Caco-2 (cell line): ENCODE measurements at regions not wholly inside any gene's neighbourhood (a gene's known extent, or its start where the extent isn't known, plus 50 kb on each side); places are given as distances from the start of the nearest gene placed in this dataset.

Experiments
- BruUV-seq: library from RNA; stranded (reverse); fragments of 400-500 nt; replicated peaks from 2 replicates; lab custom pipeline; 2021; lab: Mats Ljungman, UMichigan
- CTCF ChIA-PET: fragments of 300-600 bp; sonication (Branson Sonifier 250); formaldehyde crosslinking; loops from one replicate; lab custom pipeline; 2022; ENCODE audit warnings: antibody characterized with exemption; lab: Charles Lee
- POLR2A ChIA-PET: fragments of 300-600 bp; sonication (Branson Sonifier 250); formaldehyde crosslinking; loops from one replicate; lab custom pipeline; 2022; ENCODE audit warnings: antibody characterized with exemption; lab: Charles Lee
- DNase-seq, 2 experiments: peaks; one replicate each; pipeline versions ENCODE4 v3.0.0 to v3.0.0-alpha.2; 2020 to 2022
- H3K27me3 ChIP-seq: replicated peaks from 2 replicates; pipeline ENCODE4 v1.6.0; 2011; ENCODE audit warnings: low read length; ENCODE audit not compliant: control insufficient read depth, insufficient read depth
- H3K36me3 ChIP-seq: 2 replicates; pipeline ENCODE4 v1.5.1; 2011; ENCODE audit warnings: low read length; ENCODE audit not compliant: control insufficient read depth, insufficient read depth
- H3K4me1 ChIP-seq: fragments of 250-450 bp; sonication (Bioruptor Pico); 2 replicates; pipeline ENCODE4 v1.5.1; 2020; ENCODE audit warnings: mild to moderate bottlenecking
- H3K4me3 ChIP-seq: 2 replicates; pipeline ENCODE4 v1.5.1; 2011; ENCODE audit warnings: low read depth, mild to moderate bottlenecking, control low read depth, low read length
- H3K9me3 ChIP-seq: fragments of 250-450 bp; sonication (Bioruptor Pico); 2 replicates; pipeline ENCODE4 v1.5.1; 2020; ENCODE audit warnings: mild to moderate bottlenecking, moderate library complexity
- H3K27ac Mint-ChIP-seq: one replicate; pipeline ENCODE4 v1.8.0; 2022; ENCODE audit warnings: mixed read lengths; ENCODE audit not compliant: unreplicated experiment
- H3K27me3 Mint-ChIP-seq: one replicate; pipeline ENCODE4 v1.8.0; 2022; ENCODE audit warnings: mixed read lengths; ENCODE audit not compliant: insufficient read depth, unreplicated experiment
- H3K36me3 Mint-ChIP-seq: one replicate; pipeline ENCODE4 v1.8.0; 2022; ENCODE audit warnings: mild to moderate bottlenecking, mixed read lengths; ENCODE audit not compliant: insufficient read depth, unreplicated experiment
- H3K4me1 Mint-ChIP-seq: one replicate; pipeline ENCODE4 v1.8.0; 2022; ENCODE audit warnings: low read depth, mixed read lengths; ENCODE audit not compliant: unreplicated experiment
- H3K4me3 Mint-ChIP-seq: one replicate; pipeline ENCODE4 v1.8.0; 2022; ENCODE audit warnings: mild to moderate bottlenecking, moderate library complexity, mixed read lengths; ENCODE audit not compliant: unreplicated experiment
- H3K9me3 Mint-ChIP-seq: one replicate; pipeline ENCODE4 v1.8.0; 2022; ENCODE audit warnings: mixed read lengths; ENCODE audit not compliant: unreplicated experiment
- CTCF ChIP-seq, 2 experiments: fragments of 200-600 bp in 1 of 2; IDR thresholded peaks; 1 replicate in 1 of 2; 2 replicates in 1 of 2; pipeline versions ENCODE4 v1.5.1 to v1.8.0; 2011 to 2022; ENCODE audit warnings: antibody characterized with exemption in 1 of 2, control low read depth in 1 of 2, inconsistent platforms in 1 of 2, low read depth in 1 of 2, low read length in 1 of 2, mild to moderate bottlenecking in 1 of 2, moderate library complexity in 1 of 2; ENCODE audit not compliant: insufficient read depth in 1 of 2, severe bottlenecking in 1 of 2, unreplicated experiment in 1 of 2
- intact Hi-C: fragments of 100-400 bp; cut with micrococcal nuclease; formaldehyde crosslinking; loops from one replicate; pipeline ENCODE4 v1.10.0; 2022; ENCODE audit not compliant: unreplicated experiment

- Histone ChIP-seq H3K9me3 (no peaks in the 10 kb centered on the region), H3K4me3 (no peak overlapping the region), H3K4me1 (no peaks in the 10 kb centered on the region), H3K36me3 (no peaks in the 10 kb centered on the region), H3K27me3 (no peaks in the 10 kb centered on the region)
- no peaks in the 10 kb centered on the region for H3K9me3 Mint-ChIP-seq
- H3K36me3 Mint-ChIP-seq, result no peaks in the 10 kb centered on the region
- intact Hi-C loops, result no loop called here
- peaks cover 22% of the 10 kb centered on the region for H3K27me3 Mint-ChIP-seq
- no peak overlapping the region for H3K27ac Mint-ChIP-seq
- ChIA-PET CTCF (no interaction called here), POLR2A (no interaction called here)
- DNase-seq, result no peak
- BruUV-seq, result no TSS peak
- H3K4me3 Mint-ChIP-seq, result no peak overlapping the region
- H3K4me1 Mint-ChIP-seq, result no peaks in the 10 kb centered on the region
- TF ChIP-seq CTCF (IDR thresholded peaks at IDR 0.05; ENCODE audit: insufficient read depth in 1 of 2, low read depth in 1 of 2, low read length in 1 of 2, severe bottlenecking in 1 of 2, unreplicated experiment in 1 of 2), result no peak
Observed at GRCh38 chr5:5799826-5800225, 377.3 kb downstream of the ICE1 start.

GRCh38 chr5:5799229-5799628 lies 376.8 kb downstream of the ICE1 start:
- no peaks in the 10 kb centered on the region for H3K27me3 ChIP-seq
- H3K4me3 Mint-ChIP-seq, result no peak overlapping the region

GRCh38 chr5:5798462-5798861 lies 376.0 kb downstream of the ICE1 start:
- Mint-ChIP-seq H3K4me3 (no peak overlapping the region), H3K27ac (no peak overlapping the region), H3K9me3 (no peaks in the 10 kb centered on the region), H3K27me3 (peaks cover 22% of the 10 kb centered on the region), H3K36me3 (no peaks in the 10 kb centered on the region), H3K4me1 (no peaks in the 10 kb centered on the region)
- no TSS peak for BruUV-seq
- Histone ChIP-seq H3K4me1 (no peaks in the 10 kb centered on the region), H3K36me3 (no peaks in the 10 kb centered on the region), H3K27me3 (no peaks in the 10 kb centered on the region), H3K4me3 (no peak overlapping the region), H3K9me3 (no peaks in the 10 kb centered on the region)
- intact Hi-C loops, result no loop called here
- no peak for TF ChIP-seq CTCF (IDR thresholded peaks at IDR 0.05; ENCODE audit: insufficient read depth in 1 of 2, low read depth in 1 of 2, low read length in 1 of 2, severe bottlenecking in 1 of 2, unreplicated experiment in 1 of 2)
- ChIA-PET POLR2A (no interaction called here), CTCF (no interaction called here)
- DNase-seq, result no peak

More at GRCh38 chr5:5799229-5799628, 376.8 kb downstream of the ICE1 start:
- Histone ChIP-seq H3K9me3 (no peaks in the 10 kb centered on the region), H3K4me3 (no peak overlapping the region), H3K36me3 (no peaks in the 10 kb centered on the region), H3K4me1 (no peaks in the 10 kb centered on the region)
- ChIA-PET POLR2A (no interaction called here), CTCF (no interaction called here)
- no peak overlapping the region for H3K27ac Mint-ChIP-seq
- no peaks in the 10 kb centered on the region for H3K9me3 Mint-ChIP-seq
- BruUV-seq, result no TSS peak
- H3K4me1 Mint-ChIP-seq, result no peaks in the 10 kb centered on the region
- no peak for DNase-seq
- peaks cover 22% of the 10 kb centered on the region for H3K27me3 Mint-ChIP-seq
- H3K36me3 Mint-ChIP-seq, result no peaks in the 10 kb centered on the region
- intact Hi-C loops, result no loop called here
- no peak for TF ChIP-seq CTCF (IDR thresholded peaks at IDR 0.05; ENCODE audit: insufficient read depth in 1 of 2, low read depth in 1 of 2, low read length in 1 of 2, severe bottlenecking in 1 of 2, unreplicated experiment in 1 of 2)
